ENCODE measurements at regions not wholly inside any gene's neighbourhood (a gene's known extent, or its start where the extent isn't known, plus 50 kb on each side); places are given as distances from the start of the nearest gene placed in this dataset.

DNA sequence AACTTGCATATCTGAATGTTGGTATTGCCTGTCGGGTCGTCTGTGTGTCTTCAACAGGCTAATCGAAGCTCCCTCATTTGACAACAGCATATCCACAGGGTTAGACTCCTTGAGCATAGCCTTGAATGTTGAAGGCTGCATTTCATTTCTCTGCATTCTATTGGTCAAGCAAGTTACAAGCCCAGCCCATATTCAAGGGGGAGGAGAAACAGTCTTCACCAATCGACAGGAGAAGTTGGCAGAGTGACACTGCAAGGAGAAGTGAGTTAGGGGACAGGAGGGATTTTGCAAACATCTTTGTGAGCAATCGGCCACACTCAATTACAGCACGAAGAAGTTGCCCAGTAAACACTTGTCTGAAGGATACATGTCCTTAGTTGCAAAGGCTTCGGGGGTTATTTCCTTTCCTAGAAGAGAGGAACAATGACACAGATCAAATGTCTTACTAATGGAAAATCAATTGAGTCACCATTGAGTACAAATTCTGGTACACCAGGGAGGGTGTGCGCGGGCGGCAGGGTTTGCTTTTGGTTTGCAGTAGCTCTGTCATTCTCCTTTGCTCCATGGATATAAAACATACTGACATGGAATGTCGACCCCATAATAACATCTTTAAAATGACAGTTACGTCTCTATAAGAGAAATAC lies 60.6 kb upstream of the NT5E start:
- in situ Hi-C loops (cut with MboI; ENCODE audit: low sequenced_read_pairs) (no loop called here), dilution Hi-C loops (cut with HindIII; ENCODE audit: low sequenced_read_pairs, unreplicated experiment) (no loop called here), intact Hi-C loops (cut with micrococcal nuclease) (no loop called here)
- 0 out of 3 replicates have a peak overlapping the region, but pooled peaks have one; percentile 34 for H2BK15ac ChIP-seq (ENCODE audit: low read depth, low read length)
- no peak overlapping the region for H2AFZ ChIP-seq (replicated peaks; ENCODE audit: low read length, poor library complexity)
- no peaks in the 10 kb centered on the region for H3K36me3 ChIP-seq (ENCODE audit: control insufficient read depth, insufficient read depth, low read length)
- CTCF ChIA-PET: interaction anchor here (0.5 to 1.4 kb wide), 2 partner anchors 18 to 93 kb away, joined by 3 to 4 read pairs; no protein-coding TSS in a partner anchor
- H3K27me3 ChIP-seq (ENCODE audit: control insufficient read depth, insufficient read depth, low read length): no peaks in the 10 kb centered on the region
- H3K9me1 ChIP-seq (ENCODE audit: insufficient read depth, low read length): peaks cover 3% of the 10 kb centered on the region; the same call in 1 of the 2 replicates
- H3K4me2 ChIP-seq (ENCODE audit: low read depth, low read length): no peak overlapping the region
- H4K91ac ChIP-seq (ENCODE audit: insufficient read depth, low read depth, low read length): no peak overlapping the region; the same call in 1 of the 2 replicates
- peaks cover 8% of the 10 kb centered on the region for H3K4me1 ChIP-seq (ENCODE audit: control insufficient read depth, insufficient read depth, low read length)
- H4K20me1 ChIP-seq (ENCODE audit: insufficient read depth, low read length): no peaks in the 10 kb centered on the region
- BruUV-seq (replicated peaks): no TSS peak
- no peak overlapping the region for H3K23ac ChIP-seq (ENCODE audit: low read depth, low read length)
- no peaks in the 10 kb centered on the region for H3K9me3 ChIP-seq (ENCODE audit: control insufficient read depth, insufficient read depth, low read length)
- TF ChIP-seq RFX5 (IDR thresholded peaks at IDR 0.05; ENCODE audit: low read depth, low read length) (no peak), MAFK (IDR thresholded peaks at IDR 0.05; ENCODE audit: low read depth, low read length) (no peak), CTCF (conservative IDR thresholded peaks at IDR 0.05; ENCODE audit: low read depth, low read length) (no peak), RAD21 (IDR thresholded peaks at IDR 0.05; ENCODE audit: low read length) (no peak), MXI1 (IDR thresholded peaks at IDR 0.05; ENCODE audit: borderline replicate concordance, low read depth, low read length) (no peak), USF2 (IDR thresholded peaks at IDR 0.05; ENCODE audit: low read depth, low read length) (no peak), CEBPB (IDR thresholded peaks at IDR 0.05; ENCODE audit: low read depth, low read length) (no peak), RCOR1 (IDR thresholded peaks at IDR 0.05; ENCODE audit: insufficient replicate concordance, low read length) (no peak), CHD1 (IDR thresholded peaks at IDR 0.05; ENCODE audit: low read depth, low read length) (no peak), POLR2A (IDR thresholded peaks at IDR 0.05; ENCODE audit: low read depth, low read length) (no peak), BHLHE40 (IDR thresholded peaks at IDR 0.05; ENCODE audit: low read depth, low read length) (no peak), SMC3 (IDR thresholded peaks at IDR 0.05; ENCODE audit: low read depth, low read length) (no peak)
- TF ChIP-seq, protein P1, sequence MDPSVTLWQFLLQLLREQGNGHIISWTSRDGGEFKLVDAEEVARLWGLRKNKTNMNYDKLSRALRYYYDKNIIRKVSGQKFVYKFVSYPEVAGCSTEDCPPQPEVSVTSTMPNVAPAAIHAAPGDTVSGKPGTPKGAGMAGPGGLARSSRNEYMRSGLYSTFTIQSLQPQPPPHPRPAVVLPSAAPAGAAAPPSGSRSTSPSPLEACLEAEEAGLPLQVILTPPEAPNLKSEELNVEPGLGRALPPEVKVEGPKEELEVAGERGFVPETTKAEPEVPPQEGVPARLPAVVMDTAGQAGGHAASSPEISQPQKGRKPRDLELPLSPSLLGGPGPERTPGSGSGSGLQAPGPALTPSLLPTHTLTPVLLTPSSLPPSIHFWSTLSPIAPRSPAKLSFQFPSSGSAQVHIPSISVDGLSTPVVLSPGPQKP (IDR thresholded peaks at IDR 0.05; ENCODE audit: borderline replicate concordance, low read depth, low read length): no peak
- H2AK9ac ChIP-seq (replicated peaks; ENCODE audit: low read depth, low read length, poor library complexity): no peak overlapping the region
- 0 out of 2 replicates have a peak overlapping the region, but pooled peaks have one; percentile 20 for H2AK5ac ChIP-seq (ENCODE audit: low read depth, low read length)
- H3K27ac ChIP-seq (ENCODE audit: insufficient read depth, low read length): no peak overlapping the region
- no peak overlapping the region for H3K4me3 ChIP-seq (ENCODE audit: insufficient read depth, low read depth, low read length)
- WGBS, 2 experiments (ENCODE audit: extremely low coverage in 2 of 2, insufficient read length in 1 of 2): 100% methylated on average over 1 of the region's 12 CpGs; no CpG with 5 or more reads in 1 of the 2 experiments
- H3K4ac ChIP-seq (ENCODE audit: low read depth, low read length): no peak overlapping the region
- no peak overlapping the region for H3K18ac ChIP-seq (ENCODE audit: low read depth, low read length)
- H4K5ac ChIP-seq (ENCODE audit: low read depth, low read length): no peak overlapping the region
- POLR2A ChIA-PET (ENCODE audit: unreplicated experiment): no interaction called here
- peak overlapping the region; percentile 25; the same call in 1 of the 2 replicates for H2BK20ac ChIP-seq (ENCODE audit: low read depth, low read length)
- H3K79me1 ChIP-seq (ENCODE audit: low read depth in 1 of 2, low read length in 2 of 2): no peaks in the 10 kb centered on the region
- ATAC-seq (ENCODE audit: low read depth) (no peak), DNase-seq (no peak)
- H2BK120ac ChIP-seq (ENCODE audit: low read depth, low read length): peak overlapping the region; percentile 46
- no peak overlapping the region for H3K56ac ChIP-seq (ENCODE audit: extremely low read depth, insufficient read depth, low read length)
- no peak overlapping the region for H4K8ac ChIP-seq (ENCODE audit: low read depth in 2 of 2, low read length in 2 of 2)
- no peak overlapping the region for H3K14ac ChIP-seq (replicated peaks; ENCODE audit: low read depth, low read length)
- no peak overlapping the region for H3K9ac ChIP-seq (ENCODE audit: low read depth, low read length)
- H2BK5ac ChIP-seq (ENCODE audit: low read depth, low read length, poor library complexity, severe bottlenecking): no peak overlapping the region

All from IMR-90 (cell line).